SJSA1 (cell line): ENCODE measurements at regions not wholly inside any gene's neighbourhood (a gene's known extent, or its start where the extent isn't known, plus 50 kb on each side); places are given as distances from the start of the nearest gene placed in this dataset.
"Not testable (repeated sequence)": the region's sequence is repeated elsewhere in the genome, so short reads cannot be mapped to it uniquely, and the experiment has no call there.

Experiments used
- DNase-seq, 2 experiments: peaks; one replicate each; pipeline ENCODE4 v3.0.0-alpha.2; 2015 to 2020; ENCODE audit warnings: low spot score in 2 of 2, low read depth in 1 of 2
- H3K27ac ChIP-seq: fragments of 250-450 bp; sonication (Bioruptor Pico); 2 replicates; pipeline ENCODE4 v1.5.1; 2020; ENCODE audit warnings: mild to moderate bottlenecking, moderate library complexity
- H3K27me3 ChIP-seq: fragments of 250-450 bp; sonication (Bioruptor Pico); replicated peaks from 2 replicates; pipeline ENCODE4 v1.5.1; 2020; ENCODE audit warnings: mild to moderate bottlenecking, moderate library complexity
- H3K36me3 ChIP-seq: fragments of 250-450 bp; sonication (Bioruptor Pico); 2 replicates; pipeline ENCODE4 v1.5.1; 2020; ENCODE audit warnings: mild to moderate bottlenecking
- H3K4me1 ChIP-seq: fragments of 250-450 bp; sonication (Bioruptor Pico); replicated peaks from 2 replicates; pipeline ENCODE4 v1.6.1; 2021; ENCODE audit warnings: mild to moderate bottlenecking
- H3K4me3 ChIP-seq: fragments of 250-450 bp; sonication (Bioruptor Pico); 2 replicates; pipeline ENCODE4 v1.5.1; 2020; ENCODE audit warnings: mild to moderate bottlenecking
- H3K9me3 ChIP-seq: fragments of 250-450 bp; sonication (Bioruptor Pico); replicated peaks from 2 replicates; pipeline ENCODE4 v1.5.1; 2020; ENCODE audit warnings: mild to moderate bottlenecking

- Histone ChIP-seq H3K27ac (no peak overlapping the region), H3K4me3 (no peak overlapping the region), H3K4me1 (no peaks in the 10 kb centered on the region), H3K27me3 (no peaks in the 10 kb centered on the region; the same call in none of the 2 replicates), H3K9me3 (no peaks in the 10 kb centered on the region), H3K36me3 (no peaks in the 10 kb centered on the region)
- no peak for DNase-seq
Measured at GRCh38 chr4:151853034-151853433, 92.2 kb upstream of the GATB start.

- no peaks in the 10 kb centered on the region for H3K36me3 ChIP-seq
- no peak for DNase-seq
- no peak overlapping the region for H3K27ac ChIP-seq
- H3K27me3 ChIP-seq, result no peaks in the 10 kb centered on the region; the same call in none of the 2 replicates
- no peaks in the 10 kb centered on the region for H3K9me3 ChIP-seq
- H3K4me3 ChIP-seq, result no peak overlapping the region
- no peaks in the 10 kb centered on the region for H3K4me1 ChIP-seq
Measured at GRCh38 chr4:151852202-151852601, 91.4 kb upstream of the GATB start.

- Histone ChIP-seq H3K9me3 (no peaks in the 10 kb centered on the region), H3K4me1 (no peaks in the 10 kb centered on the region), H3K36me3 (no peaks in the 10 kb centered on the region), H3K4me3 (no peak overlapping the region), H3K27me3 (no peaks in the 10 kb centered on the region; the same call in 1 of the 2 replicates), H3K27ac (no peak overlapping the region)
- no peak for DNase-seq
Measured at GRCh38 chr4:151851354-151851753, 90.5 kb upstream of the GATB start.

GRCh38 chr4:151850791-151851213 is 90.0 kb upstream of the GATB start:
- Histone ChIP-seq H3K4me3 (no peak overlapping the region), H3K9me3 (no peaks in the 10 kb centered on the region), H3K36me3 (no peaks in the 10 kb centered on the region), H3K27me3 (no peaks in the 10 kb centered on the region), H3K27ac (no peak overlapping the region), H3K4me1 (no peaks in the 10 kb centered on the region)
- no peak for DNase-seq

- not testable (repeated sequence) for H3K9me3 ChIP-seq, H3K4me1 ChIP-seq, H3K4me3 ChIP-seq, H3K36me3 ChIP-seq, H3K27ac ChIP-seq, H3K27me3 ChIP-seq, DNase-seq
Measured at GRCh38 chr4:151845551-151845950, 84.7 kb upstream of the GATB start.

GRCh38 chr4:151842430-151843079 is 81.7 kb upstream of the GATB start:
- no peaks in the 10 kb centered on the region for H3K4me1 ChIP-seq
- DNase-seq, result no peak
- H3K36me3 ChIP-seq, result no peaks in the 10 kb centered on the region
- H3K9me3 ChIP-seq, result no peaks in the 10 kb centered on the region
- H3K4me3 ChIP-seq, result no peak overlapping the region
- H3K27ac ChIP-seq, result no peak overlapping the region
- H3K27me3 ChIP-seq, result no peaks in the 10 kb centered on the region

GRCh38 chr4:151841107-151841506 is 80.3 kb upstream of the GATB start:
- Histone ChIP-seq H3K27me3 (no peaks in the 10 kb centered on the region), H3K4me1 (no peaks in the 10 kb centered on the region), H3K27ac (no peak overlapping the region), H3K36me3 (no peaks in the 10 kb centered on the region), H3K4me3 (no peak overlapping the region), H3K9me3 (no peaks in the 10 kb centered on the region)
- DNase-seq, result no peak

GRCh38 chr4:151835467-151835866 is 74.7 kb upstream of the GATB start:
- no peaks in the 10 kb centered on the region for H3K36me3 ChIP-seq
- no peaks in the 10 kb centered on the region; the same call in 1 of the 2 replicates for H3K27me3 ChIP-seq
- no peak overlapping the region for H3K4me3 ChIP-seq
- H3K9me3 ChIP-seq, result no peaks in the 10 kb centered on the region
- H3K27ac ChIP-seq, result no peak overlapping the region
- no peaks in the 10 kb centered on the region for H3K4me1 ChIP-seq
- no peak for DNase-seq

- Histone ChIP-seq H3K36me3 (no peaks in the 10 kb centered on the region), H3K27ac (no peak overlapping the region), H3K4me3 (no peak overlapping the region), H3K4me1 (no peaks in the 10 kb centered on the region), H3K9me3 (no peaks in the 10 kb centered on the region), H3K27me3 (no peaks in the 10 kb centered on the region; the same call in 1 of the 2 replicates)
- no peak for DNase-seq
Measured at GRCh38 chr4:151833174-151833573, 72.4 kb upstream of the GATB start.

- no peak for DNase-seq
- H3K36me3 ChIP-seq, result no peaks in the 10 kb centered on the region
- H3K4me1 ChIP-seq, result no peaks in the 10 kb centered on the region
- no peaks in the 10 kb centered on the region; the same call in 1 of the 2 replicates for H3K27me3 ChIP-seq
- no peaks in the 10 kb centered on the region for H3K9me3 ChIP-seq
- no peak overlapping the region for H3K27ac ChIP-seq
- H3K4me3 ChIP-seq, result no peak overlapping the region
Measured at GRCh38 chr4:151831526-151831925, 70.7 kb upstream of the GATB start.

- Histone ChIP-seq H3K36me3 (no peaks in the 10 kb centered on the region), H3K4me3 (no peak overlapping the region)
- DNase-seq, result no peak
Measured at GRCh38 chr4:151830168-151830567, 69.4 kb upstream of the GATB start.

GRCh38 chr4:151829309-151829708 is 68.5 kb upstream of the GATB start:
- Histone ChIP-seq H3K4me3 (no peak overlapping the region), H3K36me3 (no peaks in the 10 kb centered on the region), H3K27me3 (no peaks in the 10 kb centered on the region), H3K27ac (no peak overlapping the region), H3K9me3 (no peaks in the 10 kb centered on the region), H3K4me1 (no peaks in the 10 kb centered on the region)
- DNase-seq, result no peak

More at GRCh38 chr4:151830168-151830567, 69.4 kb upstream of the GATB start:
- Histone ChIP-seq H3K9me3 (no peaks in the 10 kb centered on the region), H3K27ac (no peak overlapping the region), H3K4me1 (no peaks in the 10 kb centered on the region), H3K27me3 (no peaks in the 10 kb centered on the region; the same call in 1 of the 2 replicates)

- H3K27me3 ChIP-seq, result no peaks in the 10 kb centered on the region
- no peaks in the 10 kb centered on the region for H3K36me3 ChIP-seq
- no peak overlapping the region for H3K27ac ChIP-seq
- no peak overlapping the region for H3K4me3 ChIP-seq
- no peaks in the 10 kb centered on the region for H3K9me3 ChIP-seq
- no peak for DNase-seq
- no peaks in the 10 kb centered on the region for H3K4me1 ChIP-seq
Measured at GRCh38 chr4:151824656-151825055, 63.8 kb upstream of the GATB start.

GRCh38 chr4:151822331-151822730 is 61.5 kb upstream of the GATB start:
- H3K4me1 ChIP-seq, result no peaks in the 10 kb centered on the region
- H3K27ac ChIP-seq, result no peak overlapping the region
- H3K27me3 ChIP-seq, result no peaks in the 10 kb centered on the region
- H3K9me3 ChIP-seq, result no peaks in the 10 kb centered on the region
- H3K36me3 ChIP-seq, result no peaks in the 10 kb centered on the region
- H3K4me3 ChIP-seq, result no peak overlapping the region
- no peak for DNase-seq

GRCh38 chr4:151820004-151820403 is 59.2 kb upstream of the GATB start:
- H3K27me3 ChIP-seq, result no peaks in the 10 kb centered on the region
- H3K36me3 ChIP-seq, result no peaks in the 10 kb centered on the region
- H3K4me3 ChIP-seq, result no peak overlapping the region
- H3K9me3 ChIP-seq, result no peaks in the 10 kb centered on the region
- no peaks in the 10 kb centered on the region for H3K4me1 ChIP-seq
- DNase-seq, result no peak
- H3K27ac ChIP-seq, result no peak overlapping the region
